GM23338 (cell line): ENCODE measurements at regions not wholly inside any gene's neighbourhood (a gene's known extent, or its start where the extent isn't known, plus 50 kb on each side); places are given as distances from the start of the nearest gene placed in this dataset.

ENCODE experiments used
- ATAC-seq: fragments of 200-7000 bp; cut with Tn5 transposase; 3 replicates; pipeline ENCODE4 v1.9.1; 2020
- DNase-seq: peaks from one replicate; pipeline ENCODE4 v3.0.0-alpha.2; 2015; ENCODE audit warnings: low spot score
- H2AFZ ChIP-seq: fragments of 200-600 bp; sonication (generic); 2 replicates; pipeline ENCODE4 v1.8.0; 2016; ENCODE audit warnings: antibody characterized with exemption, mild to moderate bottlenecking, moderate library complexity
- H3F3A ChIP-seq: fragments of 200-600 bp; sonication (generic); replicated peaks from 2 replicates; pipeline ENCODE4 v1.8.0; 2017; ENCODE audit warnings: antibody characterized with exemption, mixed run types, low read depth
- H3K27ac ChIP-seq: fragments of 200-600 bp; sonication (generic); 2 replicates; pipeline ENCODE4 v1.6.1; 2016; ENCODE audit warnings: low read depth
- H3K27me3 ChIP-seq: fragments of 200-600 bp; sonication (generic); 2 replicates; pipeline ENCODE4 v1.8.0; 2016; ENCODE audit warnings: mild to moderate bottlenecking, mixed run types, moderate library complexity; ENCODE audit not compliant: insufficient read depth
- H3K36me3 ChIP-seq: fragments of 200-600 bp; sonication (generic); 2 replicates; pipeline ENCODE4 v1.8.0; 2016; ENCODE audit warnings: mild to moderate bottlenecking; ENCODE audit not compliant: insufficient read depth
- H3K4me1 ChIP-seq: fragments of 200-600 bp; sonication (generic); 2 replicates; pipeline ENCODE4 v1.8.0; 2016; ENCODE audit warnings: mild to moderate bottlenecking, moderate library complexity; ENCODE audit not compliant: insufficient read depth
- H3K4me2 ChIP-seq: fragments of 200-600 bp; sonication (generic); 2 replicates; pipeline ENCODE4 v1.7.1; 2017; ENCODE audit warnings: mixed run types
- H3K4me3 ChIP-seq: fragments of 200-600 bp; sonication (generic); 2 replicates; pipeline ENCODE4 v1.6.1; 2016; ENCODE audit warnings: mixed run types
- H3K79me2 ChIP-seq: fragments of 200-600 bp; sonication (generic); replicated peaks from 2 replicates; pipeline ENCODE4 v1.8.0; 2017; ENCODE audit warnings: mild to moderate bottlenecking; ENCODE audit not compliant: insufficient read depth
- H3K9me2 ChIP-seq: fragments of 200-600 bp; sonication (generic); 2 replicates; pipeline ENCODE4 v1.8.0; 2017; ENCODE audit not compliant: insufficient read depth
- H4K20me1 ChIP-seq: fragments of 200-600 bp; sonication (generic); replicated peaks from 2 replicates; pipeline ENCODE4 v1.8.0; 2017; ENCODE audit warnings: mild to moderate bottlenecking; ENCODE audit not compliant: insufficient read depth
- H3K27ac Mint-ChIP-seq: 2 replicates; pipeline ENCODE4 v1.8.0; 2020; ENCODE audit warnings: inconsistent platforms, mild to moderate bottlenecking, moderate library complexity, mixed read lengths
- H3K27me3 Mint-ChIP-seq: 3 replicates; pipeline ENCODE4 v1.8.0; 2022; ENCODE audit warnings: low read depth, mild to moderate bottlenecking, moderate library complexity, mixed read lengths, inconsistent platforms; ENCODE audit not compliant: insufficient read depth, poor library complexity
- H3K36me3 Mint-ChIP-seq: 3 replicates; pipeline ENCODE4 v1.8.0; 2021; ENCODE audit warnings: low read depth, mild to moderate bottlenecking, inconsistent platforms, moderate library complexity, mixed read lengths
- H3K4me1 Mint-ChIP-seq: 3 replicates; pipeline ENCODE4 v1.8.0; 2020; ENCODE audit warnings: mild to moderate bottlenecking, inconsistent platforms, mixed read lengths
- H3K4me3 Mint-ChIP-seq: 3 replicates; pipeline ENCODE4 v1.8.0; 2021; ENCODE audit warnings: moderate library complexity, mild to moderate bottlenecking, inconsistent platforms, mixed read lengths
- H3K9me3 Mint-ChIP-seq: 3 replicates; pipeline ENCODE4 v1.8.0; 2020; ENCODE audit warnings: moderate library complexity, mild to moderate bottlenecking, inconsistent platforms, mixed read lengths
- CREB1 ChIP-seq: fragments of 250-450 bp; sonication (Bioruptor Pico); IDR thresholded peaks from 2 replicates; pipeline ENCODE4 v1.5.0; 2020; ENCODE audit warnings: low read depth, mild to moderate bottlenecking, moderate library complexity
- EZH2 ChIP-seq: fragments of 200-600 bp; sonication (generic); IDR thresholded peaks from one replicate; pipeline ENCODE4 v1.8.0; 2017; ENCODE audit warnings: antibody characterized with exemption, mild to moderate bottlenecking, low read depth; ENCODE audit not compliant: unreplicated experiment
- EZH2phosphoT487 ChIP-seq: fragments of 200-600 bp; sonication (generic); IDR thresholded peaks from one replicate; pipeline ENCODE4 v1.8.1; 2018; ENCODE audit warnings: antibody characterized with exemption; ENCODE audit not compliant: unreplicated experiment
- STAT1 ChIP-seq: IDR thresholded peaks from one replicate; pipeline ENCODE4 v1.6.1; 2016; ENCODE audit warnings: antibody characterized with exemption; ENCODE audit not compliant: unreplicated experiment
- ZNF331 ChIP-seq: fragments of 250-450 bp; sonication (Bioruptor Pico); IDR thresholded peaks from 2 replicates; pipeline ENCODE4 v1.5.0; 2020; ENCODE audit warnings: low read depth, mild to moderate bottlenecking, moderate library complexity
- TF ChIP-seq, protein P1 (sequence below): fragments of 250-450 bp; sonication (Bioruptor Pico); IDR thresholded peaks from 2 replicates; pipeline ENCODE4 v1.5.0; 2020; ENCODE audit warnings: mild to moderate bottlenecking, moderate library complexity
- TF ChIP-seq, protein P2 (sequence below): IDR thresholded peaks from one replicate; pipeline ENCODE4 v1.6.1; 2018; ENCODE audit warnings: antibody characterized with exemption; ENCODE audit not compliant: unreplicated experiment
- TF ChIP-seq, protein P3 (sequence below): IDR thresholded peaks from 2 replicates; pipeline ENCODE4 v1.6.1; 2016; ENCODE audit warnings: antibody characterized with exemption

DNA sequence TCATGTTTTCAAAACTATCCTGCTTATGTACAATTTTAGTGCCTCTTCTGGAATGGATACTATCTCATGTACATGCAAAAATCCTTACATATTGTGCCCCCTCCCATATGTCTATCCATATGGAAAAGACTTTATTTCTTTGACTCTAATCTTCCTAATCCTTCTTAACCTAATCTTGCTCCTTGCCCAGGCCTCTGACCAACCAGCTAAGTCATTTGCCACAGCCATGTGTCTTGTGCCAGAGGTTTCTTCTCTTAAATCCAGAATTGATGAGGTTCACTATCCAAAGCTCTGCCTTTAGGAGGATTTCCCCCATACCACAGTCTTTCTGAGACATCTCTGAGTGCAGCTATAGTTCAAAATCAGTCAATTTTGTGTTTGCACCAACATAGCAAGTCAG, 68.9 kb upstream of the RNF180 start (continued):
- TF ChIP-seq, protein P1, sequence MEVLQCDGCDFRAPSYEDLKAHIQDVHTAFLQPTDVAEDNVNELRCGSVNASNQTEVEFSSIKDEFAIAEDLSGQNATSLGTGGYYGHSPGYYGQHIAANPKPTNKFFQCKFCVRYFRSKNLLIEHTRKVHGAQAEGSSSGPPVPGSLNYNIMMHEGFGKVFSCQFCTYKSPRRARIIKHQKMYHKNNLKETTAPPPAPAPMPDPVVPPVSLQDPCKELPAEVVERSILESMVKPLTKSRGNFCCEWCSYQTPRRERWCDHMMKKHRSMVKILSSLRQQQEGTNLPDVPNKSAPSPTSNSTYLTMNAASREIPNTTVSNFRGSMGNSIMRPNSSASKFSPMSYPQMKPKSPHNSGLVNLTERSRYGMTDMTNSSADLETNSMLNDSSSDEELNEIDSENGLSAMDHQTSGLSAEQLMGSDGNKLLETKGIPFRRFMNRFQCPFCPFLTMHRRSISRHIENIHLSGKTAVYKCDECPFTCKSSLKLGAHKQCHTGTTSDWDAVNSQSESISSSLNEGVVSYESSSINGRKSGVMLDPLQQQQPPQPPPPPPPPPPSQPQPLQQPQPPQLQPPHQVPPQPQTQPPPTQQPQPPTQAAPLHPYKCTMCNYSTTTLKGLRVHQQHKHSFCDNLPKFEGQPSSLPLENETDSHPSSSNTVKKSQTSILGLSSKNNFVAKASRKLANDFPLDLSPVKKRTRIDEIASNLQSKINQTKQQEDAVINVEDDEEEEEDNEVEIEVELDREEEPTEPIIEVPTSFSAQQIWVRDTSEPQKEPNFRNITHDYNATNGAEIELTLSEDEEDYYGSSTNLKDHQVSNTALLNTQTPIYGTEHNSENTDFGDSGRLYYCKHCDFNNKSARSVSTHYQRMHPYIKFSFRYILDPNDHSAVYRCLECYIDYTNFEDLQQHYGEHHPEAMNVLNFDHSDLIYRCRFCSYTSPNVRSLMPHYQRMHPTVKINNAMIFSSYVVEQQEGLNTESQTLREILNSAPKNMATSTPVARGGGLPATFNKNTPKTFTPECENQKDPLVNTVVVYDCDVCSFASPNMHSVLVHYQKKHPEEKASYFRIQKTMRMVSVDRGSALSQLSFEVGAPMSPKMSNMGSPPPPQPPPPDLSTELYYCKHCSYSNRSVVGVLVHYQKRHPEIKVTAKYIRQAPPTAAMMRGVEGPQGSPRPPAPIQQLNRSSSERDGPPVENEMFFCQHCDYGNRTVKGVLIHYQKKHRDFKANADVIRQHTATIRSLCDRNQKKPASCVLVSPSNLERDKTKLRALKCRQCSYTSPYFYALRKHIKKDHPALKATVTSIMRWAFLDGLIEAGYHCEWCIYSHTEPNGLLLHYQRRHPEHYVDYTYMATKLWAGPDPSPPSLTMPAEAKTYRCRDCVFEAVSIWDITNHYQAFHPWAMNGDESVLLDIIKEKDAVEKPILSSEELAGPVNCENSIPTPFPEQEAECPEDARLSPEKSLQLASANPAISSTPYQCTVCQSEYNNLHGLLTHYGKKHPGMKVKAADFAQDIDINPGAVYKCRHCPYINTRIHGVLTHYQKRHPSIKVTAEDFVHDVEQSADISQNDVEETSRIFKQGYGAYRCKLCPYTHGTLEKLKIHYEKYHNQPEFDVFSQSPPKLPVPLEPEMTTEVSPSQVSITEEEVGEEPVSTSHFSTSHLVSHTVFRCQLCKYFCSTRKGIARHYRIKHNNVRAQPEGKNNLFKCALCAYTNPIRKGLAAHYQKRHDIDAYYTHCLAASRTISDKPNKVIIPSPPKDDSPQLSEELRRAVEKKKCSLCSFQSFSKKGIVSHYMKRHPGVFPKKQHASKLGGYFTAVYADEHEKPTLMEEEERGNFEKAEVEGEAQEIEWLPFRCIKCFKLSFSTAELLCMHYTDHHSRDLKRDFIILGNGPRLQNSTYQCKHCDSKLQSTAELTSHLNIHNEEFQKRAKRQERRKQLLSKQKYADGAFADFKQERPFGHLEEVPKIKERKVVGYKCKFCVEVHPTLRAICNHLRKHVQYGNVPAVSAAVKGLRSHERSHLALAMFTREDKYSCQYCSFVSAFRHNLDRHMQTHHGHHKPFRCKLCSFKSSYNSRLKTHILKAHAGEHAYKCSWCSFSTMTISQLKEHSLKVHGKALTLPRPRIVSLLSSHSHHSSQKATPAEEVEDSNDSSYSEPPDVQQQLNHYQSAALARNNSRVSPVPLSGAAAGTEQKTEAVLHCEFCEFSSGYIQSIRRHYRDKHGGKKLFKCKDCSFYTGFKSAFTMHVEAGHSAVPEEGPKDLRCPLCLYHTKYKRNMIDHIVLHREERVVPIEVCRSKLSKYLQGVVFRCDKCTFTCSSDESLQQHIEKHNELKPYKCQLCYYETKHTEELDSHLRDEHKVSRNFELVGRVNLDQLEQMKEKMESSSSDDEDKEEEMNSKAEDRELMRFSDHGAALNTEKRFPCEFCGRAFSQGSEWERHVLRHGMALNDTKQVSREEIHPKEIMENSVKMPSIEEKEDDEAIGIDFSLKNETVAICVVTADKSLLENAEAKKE (CRISPR knock-in tag), result no peak
- TF ChIP-seq CREB1 (CRISPR knock-in tag), result no peak

DNA sequence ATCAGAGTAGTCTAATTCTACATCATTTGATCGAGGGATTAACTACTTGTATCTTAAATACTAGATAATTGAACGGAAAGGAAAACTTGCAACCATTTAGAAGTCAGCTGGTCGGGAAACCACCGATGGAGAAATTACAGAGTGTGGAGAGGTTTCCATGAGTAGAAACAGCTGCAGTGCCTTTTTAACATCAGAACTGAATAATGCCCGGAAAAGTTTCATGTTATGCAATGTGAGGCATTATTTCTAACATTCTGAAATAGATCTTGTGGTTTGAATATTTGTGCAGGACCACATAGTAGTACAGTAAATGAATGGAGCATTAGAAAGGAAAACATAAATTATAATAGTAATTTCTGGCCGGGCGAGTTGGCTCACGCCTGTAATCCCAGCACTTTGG, 88.1 kb upstream of the RNF180 start:
- H3K27ac ChIP-seq, result no peak overlapping the region
- no peaks in the 10 kb centered on the region for H4K20me1 ChIP-seq
- H3K9me2 ChIP-seq, result no peaks in the 10 kb centered on the region; the same call in 1 of the 2 replicates
- no peaks in the 10 kb centered on the region for H3K79me2 ChIP-seq
- no peaks in the 10 kb centered on the region for H3K36me3 Mint-ChIP-seq
- DNase-seq, result no peak
- H3F3A ChIP-seq, result no peaks in the 10 kb centered on the region
- H3K4me3 Mint-ChIP-seq, result no peak overlapping the region
- no peaks in the 10 kb centered on the region for H3K36me3 ChIP-seq
- ATAC-seq, result no peak
- H3K27me3 Mint-ChIP-seq, result no peaks in the 10 kb centered on the region
- no peak overlapping the region for H3K4me3 ChIP-seq
- no peaks in the 10 kb centered on the region for H3K4me1 Mint-ChIP-seq
- H3K4me1 ChIP-seq, result no peaks in the 10 kb centered on the region
- H3K27me3 ChIP-seq, result no peaks in the 10 kb centered on the region
- H3K9me3 Mint-ChIP-seq, result peaks cover 4% of the 10 kb centered on the region; the same call in 1 of the 3 replicates
- H2AFZ ChIP-seq, result no peak overlapping the region
- H3K27ac Mint-ChIP-seq, result no peak overlapping the region
- no peak overlapping the region for H3K4me2 ChIP-seq
- TF ChIP-seq CREB1 (CRISPR knock-in tag) (no peak), ZNF331 (CRISPR knock-in tag) (no peak), EZH2 (no peak), EZH2phosphoT487 (no peak), STAT1 (no peak)
- TF ChIP-seq, protein P2, sequence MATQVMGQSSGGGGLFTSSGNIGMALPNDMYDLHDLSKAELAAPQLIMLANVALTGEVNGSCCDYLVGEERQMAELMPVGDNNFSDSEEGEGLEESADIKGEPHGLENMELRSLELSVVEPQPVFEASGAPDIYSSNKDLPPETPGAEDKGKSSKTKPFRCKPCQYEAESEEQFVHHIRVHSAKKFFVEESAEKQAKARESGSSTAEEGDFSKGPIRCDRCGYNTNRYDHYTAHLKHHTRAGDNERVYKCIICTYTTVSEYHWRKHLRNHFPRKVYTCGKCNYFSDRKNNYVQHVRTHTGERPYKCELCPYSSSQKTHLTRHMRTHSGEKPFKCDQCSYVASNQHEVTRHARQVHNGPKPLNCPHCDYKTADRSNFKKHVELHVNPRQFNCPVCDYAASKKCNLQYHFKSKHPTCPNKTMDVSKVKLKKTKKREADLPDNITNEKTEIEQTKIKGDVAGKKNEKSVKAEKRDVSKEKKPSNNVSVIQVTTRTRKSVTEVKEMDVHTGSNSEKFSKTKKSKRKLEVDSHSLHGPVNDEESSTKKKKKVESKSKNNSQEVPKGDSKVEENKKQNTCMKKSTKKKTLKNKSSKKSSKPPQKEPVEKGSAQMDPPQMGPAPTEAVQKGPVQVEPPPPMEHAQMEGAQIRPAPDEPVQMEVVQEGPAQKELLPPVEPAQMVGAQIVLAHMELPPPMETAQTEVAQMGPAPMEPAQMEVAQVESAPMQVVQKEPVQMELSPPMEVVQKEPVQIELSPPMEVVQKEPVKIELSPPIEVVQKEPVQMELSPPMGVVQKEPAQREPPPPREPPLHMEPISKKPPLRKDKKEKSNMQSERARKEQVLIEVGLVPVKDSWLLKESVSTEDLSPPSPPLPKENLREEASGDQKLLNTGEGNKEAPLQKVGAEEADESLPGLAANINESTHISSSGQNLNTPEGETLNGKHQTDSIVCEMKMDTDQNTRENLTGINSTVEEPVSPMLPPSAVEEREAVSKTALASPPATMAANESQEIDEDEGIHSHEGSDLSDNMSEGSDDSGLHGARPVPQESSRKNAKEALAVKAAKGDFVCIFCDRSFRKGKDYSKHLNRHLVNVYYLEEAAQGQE, result no peak
- TF ChIP-seq, protein P3, sequence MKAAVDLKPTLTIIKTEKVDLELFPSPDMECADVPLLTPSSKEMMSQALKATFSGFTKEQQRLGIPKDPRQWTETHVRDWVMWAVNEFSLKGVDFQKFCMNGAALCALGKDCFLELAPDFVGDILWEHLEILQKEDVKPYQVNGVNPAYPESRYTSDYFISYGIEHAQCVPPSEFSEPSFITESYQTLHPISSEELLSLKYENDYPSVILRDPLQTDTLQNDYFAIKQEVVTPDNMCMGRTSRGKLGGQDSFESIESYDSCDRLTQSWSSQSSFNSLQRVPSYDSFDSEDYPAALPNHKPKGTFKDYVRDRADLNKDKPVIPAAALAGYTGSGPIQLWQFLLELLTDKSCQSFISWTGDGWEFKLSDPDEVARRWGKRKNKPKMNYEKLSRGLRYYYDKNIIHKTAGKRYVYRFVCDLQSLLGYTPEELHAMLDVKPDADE, result no peak
